RPMI7951 (cell line): ENCODE measurements at regions not wholly inside any gene's neighbourhood (a gene's known extent, or its start where the extent isn't known, plus 50 kb on each side); places are given as distances from the start of the nearest gene placed in this dataset.
"Not testable (repeated sequence)": the region's sequence is repeated elsewhere in the genome, so short reads cannot be mapped to it uniquely, and the experiment has no call there.

Experiments
- DNase-seq: peaks from one replicate; pipeline ENCODE4 v3.0.0-alpha.2; 2012; ENCODE audit warnings: low read depth

DNA sequence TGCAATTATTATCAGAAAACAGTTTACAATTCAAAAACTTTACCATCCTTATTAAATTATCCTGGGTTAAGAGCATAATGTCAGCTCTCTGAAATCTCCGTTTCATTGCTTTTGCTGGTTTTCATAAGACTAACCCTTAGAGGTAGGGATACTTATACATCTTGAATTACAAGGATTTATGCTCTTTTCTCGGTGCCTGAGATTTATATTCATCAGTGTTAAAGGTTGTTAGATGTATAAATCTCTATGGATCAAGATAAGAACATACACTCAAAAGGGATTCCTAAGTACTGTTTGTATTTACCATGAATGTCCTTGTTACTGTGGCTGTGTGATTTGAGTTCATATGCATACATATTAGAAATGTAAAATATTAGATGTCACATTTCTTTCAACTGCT lies 684.7 kb downstream of the EFNA5 start:
- no peak for DNase-seq

DNA sequence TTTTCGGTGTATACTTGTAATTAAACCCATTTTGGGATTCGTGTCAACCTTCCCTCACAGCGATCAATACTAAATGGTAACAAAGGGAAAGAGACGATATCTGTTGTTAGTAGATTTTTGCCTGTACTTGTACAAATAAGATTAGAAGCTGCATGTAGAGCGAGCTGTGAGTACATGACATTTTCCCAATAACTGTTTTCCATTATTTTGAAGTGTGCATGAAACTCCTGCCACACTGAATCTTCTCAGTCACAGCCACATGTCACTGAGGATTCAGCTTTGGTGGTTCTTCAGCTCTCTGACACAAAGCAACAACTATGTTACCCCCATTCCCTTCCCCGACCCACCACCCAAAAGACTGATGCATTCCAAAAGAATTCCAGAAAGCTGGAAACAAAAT lies 685.6 kb downstream of the EFNA5 start:
- DNase-seq: no peak

GRCh38 chr5:106979178-106979577 lies 691.6 kb downstream of the EFNA5 start:
- DNase-seq: not testable (repeated sequence)

DNA sequence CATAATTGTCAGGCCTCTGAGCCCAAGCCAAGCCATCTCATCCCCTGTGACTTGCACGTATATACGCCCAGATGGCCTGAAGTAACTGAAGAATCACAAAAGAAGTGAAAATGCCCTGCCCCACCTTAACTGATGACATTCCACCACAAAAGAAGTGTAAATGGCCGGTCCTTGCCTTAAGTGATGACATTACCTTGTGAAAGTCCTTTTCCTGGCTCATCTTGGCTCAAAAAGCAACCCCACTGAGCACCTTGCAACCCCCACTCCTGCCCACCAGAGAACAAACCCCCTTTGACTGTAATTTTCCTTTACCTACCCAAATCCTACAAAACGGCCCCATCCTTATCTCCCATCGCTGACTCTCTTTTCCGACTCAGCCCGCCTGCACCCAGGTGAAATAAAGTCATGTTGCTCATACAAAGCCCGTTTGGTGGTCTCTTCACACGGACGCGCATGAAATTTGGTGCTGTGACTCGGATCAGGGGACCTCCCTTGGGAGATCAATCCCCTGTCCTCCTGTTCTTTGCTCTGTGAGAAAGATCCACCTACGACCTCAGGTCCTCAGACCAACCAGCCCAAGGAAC lies 692.1 kb downstream of the EFNA5 start:
- not testable (repeated sequence) for DNase-seq

DNA sequence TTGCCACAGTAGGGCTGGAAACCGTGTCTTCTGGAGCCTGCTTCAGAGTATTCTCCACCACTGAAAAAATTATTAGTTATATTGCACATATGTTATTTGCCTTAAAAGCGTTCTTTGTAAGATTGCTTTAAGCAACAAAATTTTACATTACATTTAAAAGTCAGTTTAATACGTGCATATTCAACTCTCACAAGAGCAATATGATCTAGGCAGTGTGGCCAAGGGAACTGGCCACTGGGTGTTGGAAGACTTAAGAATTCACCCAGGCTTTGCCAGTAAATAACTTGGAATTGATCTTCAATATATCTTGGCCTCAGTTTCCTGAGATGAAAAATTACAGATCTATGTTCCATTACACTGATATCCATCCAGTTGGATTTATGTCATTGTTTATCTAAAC lies 694.4 kb downstream of the EFNA5 start:
- no peak for DNase-seq

DNA sequence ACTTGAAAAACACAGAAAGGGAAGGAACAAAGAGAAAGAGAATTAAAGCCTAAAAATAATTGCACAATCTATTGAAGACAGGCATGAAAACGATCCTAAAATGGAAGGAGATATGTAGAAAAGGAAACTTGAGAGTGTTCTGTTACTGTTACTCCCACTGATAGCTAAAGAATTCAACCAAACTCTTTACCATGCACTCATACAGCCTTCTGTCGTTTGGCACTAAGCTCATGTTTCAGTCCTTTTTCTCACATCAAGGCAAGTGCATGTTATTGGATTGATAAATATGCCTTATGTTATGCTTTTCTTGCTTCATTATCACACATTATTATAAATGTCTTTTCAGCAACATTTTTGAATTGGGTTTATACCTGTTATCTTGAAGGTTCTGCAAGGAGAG lies 696.5 kb downstream of the EFNA5 start:
- no peak for DNase-seq

GRCh38 chr5:106966686-106967315 lies 703.9 kb downstream of the EFNA5 start:
- no peak for DNase-seq

DNA sequence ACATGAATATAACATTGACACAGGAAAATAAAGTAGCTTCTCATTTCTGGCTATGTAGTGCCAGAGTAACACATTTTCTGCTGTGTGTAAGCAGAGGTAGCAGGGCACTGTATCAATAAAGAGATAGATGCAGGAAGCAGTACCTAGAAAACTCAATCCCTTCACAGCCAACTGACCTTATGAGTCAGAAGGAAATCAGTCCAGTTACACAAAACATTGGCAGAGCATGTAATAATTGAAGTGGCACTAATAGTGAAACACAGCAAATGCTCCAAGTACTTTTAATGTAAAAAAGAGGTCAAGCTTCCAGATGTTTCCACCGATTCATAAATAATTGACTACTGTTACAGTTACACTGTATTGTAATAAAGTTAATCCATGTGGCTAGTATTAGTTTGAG lies 706.6 kb downstream of the EFNA5 start:
- DNase-seq: no peak

DNA sequence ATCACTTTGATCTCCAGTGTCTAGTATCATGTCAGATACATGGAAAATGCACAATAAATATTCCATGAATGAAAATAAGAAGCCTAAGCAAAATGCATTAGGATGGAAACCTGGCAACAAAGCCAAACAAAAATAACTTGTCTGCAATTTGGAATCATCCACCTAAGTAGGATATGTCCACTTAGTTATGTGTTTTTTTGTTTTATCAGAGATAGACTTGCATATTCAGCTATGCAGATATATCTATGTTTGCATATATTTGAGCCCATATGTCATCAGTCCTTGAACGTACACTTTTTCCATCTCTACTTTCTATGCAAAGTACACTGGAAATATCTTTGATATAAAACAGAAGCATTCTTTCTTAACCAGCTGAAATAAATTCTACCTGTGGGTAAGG lies 707.1 kb downstream of the EFNA5 start:
- DNase-seq: no peak

DNA sequence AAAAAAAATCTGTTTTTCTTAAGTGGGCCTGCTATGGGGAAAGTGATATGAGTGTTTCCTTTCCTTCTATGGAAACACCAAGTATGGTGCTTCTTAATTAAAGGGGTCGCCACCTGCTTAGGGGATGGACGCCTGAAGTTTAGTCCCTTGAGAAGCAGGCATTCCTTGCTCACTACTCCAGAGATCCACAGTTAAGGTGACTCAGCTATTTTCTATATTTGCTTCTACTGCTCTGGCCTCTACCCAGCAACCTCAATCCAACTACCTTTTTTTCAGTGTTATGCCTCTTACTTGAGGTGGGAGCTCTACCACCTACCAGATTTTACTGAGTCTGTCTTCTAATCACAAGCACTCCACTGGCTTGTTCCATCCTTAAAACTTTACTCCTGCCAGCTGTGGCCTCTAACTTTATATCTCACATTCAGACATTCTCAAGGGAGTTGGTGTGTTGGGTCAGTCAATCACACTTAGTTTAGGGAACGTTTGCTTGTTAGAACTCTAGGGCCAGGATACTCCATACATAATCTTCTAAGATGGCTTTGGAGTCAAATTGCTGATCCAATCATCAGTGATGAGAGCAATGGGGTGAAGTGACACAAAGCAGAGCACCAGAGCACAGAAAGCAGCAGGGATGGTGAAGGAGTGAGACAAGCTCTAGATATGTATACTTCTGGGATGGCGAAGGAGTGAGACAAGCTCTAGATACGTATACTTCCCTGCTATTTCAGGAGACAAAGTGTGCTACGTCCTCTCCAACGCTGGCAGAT lies 708.1 kb downstream of the EFNA5 start:
- no peak for DNase-seq

DNA sequence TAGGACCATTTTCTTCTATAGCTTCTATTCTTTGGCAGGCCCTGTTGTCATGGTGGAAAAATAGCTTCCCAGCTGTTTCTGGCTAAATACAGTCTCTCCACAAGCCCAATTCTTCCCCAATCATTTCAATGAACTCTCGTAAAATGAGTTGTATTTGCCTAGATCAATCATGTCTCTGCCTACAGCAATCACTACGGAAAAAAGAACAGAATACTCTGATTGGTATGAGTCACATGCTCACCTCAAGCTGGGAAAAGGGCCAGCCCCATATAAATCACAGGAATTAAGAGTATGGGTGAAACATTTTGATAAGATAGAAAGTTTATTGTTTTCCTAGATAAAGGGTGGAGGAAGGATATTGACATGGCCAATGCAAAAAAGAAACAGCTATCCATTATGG lies 711.4 kb downstream of the EFNA5 start:
- no peak for DNase-seq

- no peak for DNase-seq
Measured at GRCh38 chr5:106957336-106957735, 713.4 kb downstream of the EFNA5 start.

- DNase-seq: no peak
Measured at GRCh38 chr5:106956886-106957285, 713.9 kb downstream of the EFNA5 start.

- DNase-seq: no peak
Measured at GRCh38 chr5:106956187-106956586, 714.5 kb downstream of the EFNA5 start.

GRCh38 chr5:106940986-106941385 lies 729.8 kb downstream of the EFNA5 start:
- DNase-seq: no peak

DNA sequence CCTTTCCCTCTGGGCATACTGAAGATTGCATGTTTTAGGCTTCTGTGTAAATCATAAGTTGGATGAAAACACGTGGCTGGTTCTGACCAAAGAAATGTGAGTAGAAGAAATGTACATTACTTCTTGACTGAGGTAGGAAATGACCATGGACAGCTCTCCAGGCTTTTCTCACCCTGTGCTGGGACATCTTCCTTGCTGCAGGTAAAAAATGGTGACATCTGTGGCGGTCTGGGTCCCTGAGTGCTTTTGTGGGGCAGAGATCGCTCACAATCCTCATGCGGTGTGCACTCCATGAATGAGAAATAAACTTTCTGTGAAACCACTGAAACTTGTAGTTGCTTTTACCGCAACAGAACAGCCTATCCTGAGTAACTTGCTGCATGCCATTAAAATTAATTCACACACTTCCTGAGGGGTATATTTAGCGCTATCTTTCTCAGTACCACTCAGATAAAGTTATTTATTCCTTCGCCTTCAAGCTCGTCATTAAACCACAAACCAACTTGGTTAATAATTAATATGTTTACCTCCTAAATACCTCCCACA lies 730.4 kb downstream of the EFNA5 start:
- DNase-seq: no peak

DNA sequence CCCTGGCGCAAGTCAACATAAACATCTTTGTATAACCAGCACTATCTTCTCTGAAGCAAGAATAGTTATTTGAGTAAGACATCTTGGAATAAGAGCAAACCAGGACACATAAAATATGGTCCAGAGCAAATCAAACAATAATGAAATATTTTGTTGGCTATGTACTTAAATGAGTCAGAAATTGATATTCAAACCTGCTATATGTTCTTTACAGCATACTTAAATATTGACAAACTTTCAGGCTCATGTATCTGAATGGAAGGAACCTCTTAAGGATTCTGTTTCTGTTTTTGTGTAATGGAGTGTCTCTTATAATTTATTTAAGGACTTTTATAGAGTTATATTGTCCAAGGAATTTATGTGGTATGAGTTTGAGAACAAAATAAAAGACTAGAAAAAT lies 747.3 kb downstream of the EFNA5 start:
- DNase-seq: no peak

DNA sequence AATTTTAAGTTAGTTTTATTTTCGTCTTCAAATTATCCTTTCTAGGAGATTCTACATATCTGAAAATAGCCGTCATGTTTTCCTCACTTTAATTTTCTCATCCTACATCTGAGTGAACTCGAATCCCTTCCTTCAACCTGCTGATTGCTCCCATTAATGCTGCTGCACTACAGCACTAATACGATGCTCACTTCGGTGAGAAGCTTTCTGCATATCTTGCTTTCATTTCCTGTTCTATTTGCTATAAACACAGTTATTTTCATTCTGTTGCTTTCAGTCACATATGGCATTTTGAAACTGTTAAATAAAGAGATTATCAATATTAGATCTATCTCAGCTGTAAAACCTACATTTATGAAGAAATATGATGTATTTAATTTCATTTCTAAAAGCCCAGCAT lies 749.2 kb downstream of the EFNA5 start:
- no peak for DNase-seq

- DNase-seq: no peak
Measured at GRCh38 chr5:106910486-106910885, 760.3 kb downstream of the EFNA5 start.

DNA sequence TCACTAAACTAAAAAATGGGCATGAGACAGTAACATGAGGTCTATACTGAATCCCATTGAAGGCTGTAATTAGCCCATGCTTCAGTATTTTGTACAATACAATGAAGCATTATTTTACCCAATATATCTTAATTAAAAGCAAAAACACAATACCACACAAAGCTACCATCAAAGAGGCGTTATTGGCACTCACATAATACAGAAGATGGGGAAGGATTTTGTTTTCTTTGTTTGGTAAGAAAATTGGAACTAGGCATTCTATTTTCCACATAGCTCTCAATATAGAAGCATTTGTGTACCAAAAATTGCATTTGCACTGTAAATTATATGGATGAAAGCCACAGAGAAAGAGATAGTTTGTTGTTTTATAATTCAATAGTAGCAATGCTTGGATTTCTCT lies 761.0 kb downstream of the EFNA5 start:
- no peak for DNase-seq

DNA sequence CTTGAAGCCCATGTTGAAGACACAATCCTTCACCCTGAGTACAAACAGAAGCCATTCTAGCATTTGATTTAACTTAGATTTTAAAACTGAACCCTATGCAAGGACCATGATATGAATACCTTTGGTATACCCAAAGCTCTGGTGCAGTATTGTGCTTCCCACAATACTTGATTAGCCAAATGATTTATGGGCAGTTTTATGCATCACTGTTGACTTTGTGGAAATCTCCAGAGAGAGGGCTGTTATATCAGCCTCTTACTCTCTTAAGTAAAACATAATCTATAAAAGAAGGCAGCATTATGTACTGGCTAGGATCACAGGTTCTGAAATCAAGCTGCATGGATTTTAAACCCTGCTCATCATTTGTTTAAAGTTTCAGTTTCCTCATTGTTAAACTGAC lies 762.8 kb downstream of the EFNA5 start:
- no peak for DNase-seq

DNA sequence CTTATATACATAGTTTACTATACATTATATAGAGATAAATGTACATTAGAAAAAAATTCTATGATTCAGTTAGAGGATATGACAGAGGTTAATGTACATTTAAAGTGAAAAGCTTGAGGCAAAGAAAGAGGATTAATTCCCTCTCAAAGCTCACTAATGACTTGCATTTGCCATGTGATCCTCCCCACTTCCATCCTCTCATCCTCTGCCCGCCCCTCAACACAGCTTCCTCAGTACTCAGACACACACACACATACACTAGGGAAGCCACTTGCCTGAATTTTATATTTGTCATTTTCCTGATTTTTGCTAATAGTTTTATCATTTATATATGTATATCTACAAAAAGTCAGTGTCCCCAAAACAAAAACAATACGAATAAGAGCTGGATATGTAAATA lies 764.5 kb downstream of the EFNA5 start:
- no peak for DNase-seq

- DNase-seq: no peak
Measured at GRCh38 chr5:106894964-106895363, 775.8 kb downstream of the EFNA5 start.
